Activated B cell treated with CpG ODN at 0.5 μM for 24 hours (primary cell): ENCODE measurements at regions not wholly inside any gene's neighbourhood (a gene's known extent, or its start where the extent isn't known, plus 50 kb on each side); places are given as distances from the start of the nearest gene placed in this dataset.

Source experiments
- ATAC-seq: fragments of 200-7000 bp; cut with Tn5 transposase; one replicate; pipeline ENCODE4 v1.10.0; 2021; ENCODE audit warnings: low read depth, mild to moderate bottlenecking, moderate library complexity
- CTCF ChIA-PET: fragments of 350-600 bp; sonication (Branson Sonifier 250); formaldehyde crosslinking; loops from one replicate; lab custom pipeline; 2021; ENCODE audit warnings: antibody characterized with exemption; lab: Charles Lee
- POLR2A ChIA-PET: fragments of 350-600 bp; sonication (Branson Sonifier 250); formaldehyde crosslinking; loops from one replicate; lab custom pipeline; 2021; ENCODE audit warnings: antibody characterized with exemption; lab: Charles Lee
- DNase-seq: peaks from one replicate; pipeline ENCODE4 v3.0.0; 2022
- H3K27ac Mint-ChIP-seq: one replicate; pipeline ENCODE4 v1.8.0; 2020; ENCODE audit warnings: mixed read lengths
- H3K27me3 Mint-ChIP-seq: one replicate; pipeline ENCODE4 v1.8.0; 2021; ENCODE audit warnings: mixed read lengths
- H3K36me3 Mint-ChIP-seq: one replicate; pipeline ENCODE4 v1.8.0; 2021; ENCODE audit warnings: low read depth, mixed read lengths
- H3K4me1 Mint-ChIP-seq: one replicate; pipeline ENCODE4 v1.8.0; 2021; ENCODE audit warnings: mixed read lengths
- H3K4me3 Mint-ChIP-seq: one replicate; pipeline ENCODE4 v1.8.0; 2020; ENCODE audit warnings: mild to moderate bottlenecking, mixed read lengths
- H3K9me3 Mint-ChIP-seq: one replicate; pipeline ENCODE4 v1.8.0; 2020; ENCODE audit warnings: mixed read lengths
- CTCF ChIP-seq: fragments of 200-600 bp; IDR thresholded peaks from one replicate; pipeline ENCODE4 v1.8.0; 2022; ENCODE audit warnings: antibody characterized with exemption, mild to moderate bottlenecking
- intact Hi-C: fragments of 100-400 bp; cut with micrococcal nuclease; formaldehyde crosslinking; loops from one replicate; pipeline ENCODE4 v1.15.1; 2024

DNA sequence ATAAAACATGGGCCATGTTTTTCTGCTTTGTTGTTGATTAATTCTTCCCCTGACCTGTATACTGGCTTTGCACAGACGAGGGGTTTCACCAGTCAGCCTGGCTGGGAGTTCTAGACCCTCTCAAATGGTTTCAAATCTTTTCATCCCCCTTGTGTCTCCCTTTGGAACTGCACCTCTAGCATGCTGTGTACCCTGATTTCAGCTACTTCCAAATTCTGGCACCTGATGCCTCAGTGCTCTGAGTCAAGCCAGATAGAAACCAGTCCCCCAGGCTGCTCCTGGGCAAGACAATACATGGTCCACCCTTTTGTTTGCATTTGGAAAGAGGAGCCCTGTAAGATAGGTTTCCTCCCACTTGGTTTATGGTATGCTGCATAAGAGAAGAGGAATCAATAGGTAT is 290.2 kb downstream of the BTBD3 start:
- ATAC-seq (no peak), DNase-seq (no peak)
- Mint-ChIP-seq H3K27ac (no peak overlapping the region), H3K27me3 (no peaks in the 10 kb centered on the region), H3K9me3 (peaks cover 8% of the 10 kb centered on the region), H3K4me1 (no peaks in the 10 kb centered on the region), H3K36me3 (no peaks in the 10 kb centered on the region), H3K4me3 (no peak overlapping the region)
- POLR2A ChIA-PET: no interaction called here
- TF ChIP-seq CTCF: no peak
- CTCF ChIA-PET: interaction anchor here (1.5 kb wide), 1 partner anchor 195 kb away, joined by 7 read pairs; no protein-coding TSS in a partner anchor
- intact Hi-C loops: loop anchor here (1.0 to 10.0 kb wide), 2 partner anchors 196 to 293 kb away; partner anchors contain the start of gene BTBD3

GRCh38 chr20:12210591-12210990 is 292.9 kb downstream of the BTBD3 start:
- Mint-ChIP-seq H3K27me3 (no peaks in the 10 kb centered on the region), H3K4me3 (no peak overlapping the region), H3K4me1 (no peaks in the 10 kb centered on the region), H3K36me3 (no peaks in the 10 kb centered on the region), H3K27ac (no peak overlapping the region), H3K9me3 (peaks cover 8% of the 10 kb centered on the region)
- no peak for DNase-seq
- POLR2A ChIA-PET: no interaction called here
- CTCF ChIA-PET: no interaction called here
- no peak for TF ChIP-seq CTCF
- intact Hi-C loops: no loop called here
- ATAC-seq: no peak

- Mint-ChIP-seq H3K4me3 (no peak overlapping the region), H3K27me3 (no peaks in the 10 kb centered on the region), H3K9me3 (peaks cover 3% of the 10 kb centered on the region), H3K27ac (no peak overlapping the region), H3K36me3 (no peaks in the 10 kb centered on the region), H3K4me1 (no peaks in the 10 kb centered on the region)
- ChIA-PET CTCF (no interaction called here), POLR2A (no interaction called here)
- no peak for TF ChIP-seq CTCF
- no peak for DNase-seq
- intact Hi-C loops: no loop called here
- ATAC-seq: no peak
Observed at GRCh38 chr20:12211361-12211760, 293.7 kb downstream of the BTBD3 start.

DNA sequence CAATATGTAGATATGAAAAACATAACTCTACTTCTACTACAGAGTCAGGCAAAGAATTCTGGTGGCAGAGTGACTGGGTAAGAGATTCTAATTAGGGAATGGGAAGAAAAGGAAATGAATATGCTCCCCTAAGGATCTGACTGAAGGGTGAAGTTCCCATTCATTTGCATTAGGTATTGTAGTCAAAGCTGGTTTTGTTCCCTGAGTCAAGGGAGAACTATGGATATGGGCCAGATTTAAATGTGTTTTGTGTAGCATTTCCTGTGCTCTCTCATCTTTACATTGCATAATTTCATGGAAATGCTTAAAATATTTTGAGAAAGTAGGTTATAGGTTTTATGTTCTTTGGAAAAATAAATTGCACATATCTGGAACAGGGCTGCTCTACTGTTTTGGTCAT is 299.7 kb downstream of the BTBD3 start:
- POLR2A ChIA-PET: no interaction called here
- intact Hi-C loops: no loop called here

GRCh38 chr20:12219798-12220197 is 302.1 kb downstream of the BTBD3 start:
- H3K4me3 Mint-ChIP-seq: no peak overlapping the region
- POLR2A ChIA-PET: no interaction called here

More for the DNA sequence above, 299.7 kb downstream of the BTBD3 start:
- no peaks in the 10 kb centered on the region for H3K36me3 Mint-ChIP-seq
- no peaks in the 10 kb centered on the region for H3K27me3 Mint-ChIP-seq
- CTCF ChIA-PET: no interaction called here
- DNase-seq: no peak
- ATAC-seq: no peak
- TF ChIP-seq CTCF: no peak
- no peak overlapping the region for H3K27ac Mint-ChIP-seq
- H3K9me3 Mint-ChIP-seq: peaks cover 7% of the 10 kb centered on the region
- no peaks in the 10 kb centered on the region for H3K4me1 Mint-ChIP-seq
- no peak overlapping the region for H3K4me3 Mint-ChIP-seq

More at GRCh38 chr20:12219798-12220197, 302.1 kb downstream of the BTBD3 start:
- Mint-ChIP-seq H3K36me3 (no peaks in the 10 kb centered on the region), H3K27ac (no peak overlapping the region), H3K9me3 (peaks cover 10% of the 10 kb centered on the region), H3K4me1 (no peaks in the 10 kb centered on the region), H3K27me3 (no peaks in the 10 kb centered on the region)
- TF ChIP-seq CTCF: no peak
- no peak for ATAC-seq
- CTCF ChIA-PET: no interaction called here
- intact Hi-C loops: no loop called here
- DNase-seq: no peak
